SK-N-SH treated with all-trans-retinoic acid at 6 μM for 48 hours (cell line): ENCODE measurements at regions not wholly inside any gene's neighbourhood (a gene's known extent, or its start where the extent isn't known, plus 50 kb on each side); places are given as distances from the start of the nearest gene placed in this dataset.

Experiments used
- ATAC-seq: fragments of 200-7000 bp; cut with Tn5 transposase; 3 replicates; pipeline ENCODE4 v1.9.1; 2020; ENCODE audit warnings: mild to moderate bottlenecking, moderate library complexity
- ARNTL ChIP-seq: fragments of 450-650 bp; formaldehyde crosslinking; IDR thresholded peaks from 2 replicates; pipeline ENCODE4 v1.5.0; 2020; ENCODE audit warnings: low read depth, mild to moderate bottlenecking, moderate library complexity, borderline replicate concordance
- BACH2 ChIP-seq: fragments of 250-450 bp; sonication (Bioruptor Pico); IDR thresholded peaks from 2 replicates; pipeline ENCODE4 v1.9.0; 2021; ENCODE audit warnings: mild to moderate bottlenecking, borderline replicate concordance
- CSDC2 ChIP-seq: fragments of 250-450 bp; sonication (Bioruptor Pico); IDR thresholded peaks from 2 replicates; pipeline ENCODE4 v1.5.0; 2020; ENCODE audit warnings: mild to moderate bottlenecking, moderate library complexity
- CSRNP3 ChIP-seq: fragments of 250-450 bp; sonication (Bioruptor Pico); IDR thresholded peaks from 2 replicates; pipeline ENCODE4 v1.5.1; 2021; ENCODE audit warnings: mild to moderate bottlenecking, moderate library complexity
- ESRRG ChIP-seq: fragments of 250-450 bp; sonication (Bioruptor Pico); IDR thresholded peaks from 2 replicates; pipeline ENCODE4 v1.6.1; 2021; ENCODE audit warnings: mild to moderate bottlenecking
- GLIS3 ChIP-seq: fragments of 250-450 bp; sonication (Bioruptor Pico); IDR thresholded peaks from 2 replicates; pipeline ENCODE4 v1.5.0; 2020; ENCODE audit warnings: mild to moderate bottlenecking, moderate library complexity
- ISL1 ChIP-seq: fragments of 250-450 bp; sonication (Bioruptor Pico); IDR thresholded peaks from 2 replicates; pipeline ENCODE4 v2.1.2; 2022; ENCODE audit warnings: mild to moderate bottlenecking, moderate library complexity
- OSR1 ChIP-seq: fragments of 250-450 bp; sonication (Bioruptor Pico); IDR thresholded peaks from 2 replicates; pipeline ENCODE4 v1.8.0; 2022; ENCODE audit warnings: moderate library complexity, mild to moderate bottlenecking, inconsistent platforms
- PATZ1 ChIP-seq: fragments of 250-450 bp; sonication (Bioruptor Pico); IDR thresholded peaks from 2 replicates; pipeline ENCODE4 v1.8.0; 2020; ENCODE audit warnings: mild to moderate bottlenecking, moderate library complexity, borderline replicate concordance
- POU6F1 ChIP-seq: fragments of 250-450 bp; sonication (Bioruptor Pico); IDR thresholded peaks from 2 replicates; pipeline ENCODE4 v1.8.0; 2021; ENCODE audit warnings: low read depth, mild to moderate bottlenecking, moderate library complexity, borderline replicate concordance
- PPARA ChIP-seq: fragments of 250-450 bp; sonication (Bioruptor Pico); IDR thresholded peaks from 2 replicates; pipeline ENCODE4 v1.5.0; 2020; ENCODE audit warnings: mild to moderate bottlenecking, borderline replicate concordance
- RARB ChIP-seq: fragments of 250-450 bp; sonication (Bioruptor Pico); IDR thresholded peaks from 2 replicates; pipeline ENCODE4 v1.8.0; 2021; ENCODE audit warnings: mild to moderate bottlenecking, moderate library complexity
- SNAI2 ChIP-seq: fragments of 250-450 bp; sonication (Bioruptor Pico); IDR thresholded peaks from 2 replicates; pipeline ENCODE4 v1.5.0; 2020; ENCODE audit warnings: mild to moderate bottlenecking, moderate library complexity
- TCF4 ChIP-seq: fragments of 250-450 bp; sonication (Bioruptor Pico); IDR thresholded peaks from 2 replicates; pipeline ENCODE4 v1.8.0; 2021; ENCODE audit warnings: mild to moderate bottlenecking, moderate library complexity, borderline replicate concordance
- TOX ChIP-seq: fragments of 250-450 bp; sonication (Bioruptor Pico); IDR thresholded peaks from 2 replicates; pipeline ENCODE4 v1.8.0; 2021; ENCODE audit warnings: mild to moderate bottlenecking, moderate library complexity, borderline replicate concordance
- TSHZ2 ChIP-seq: fragments of 250-450 bp; sonication (Bioruptor Pico); IDR thresholded peaks from 2 replicates; pipeline ENCODE4 v1.5.0; 2020; ENCODE audit warnings: mild to moderate bottlenecking, moderate library complexity
- ZC3H10 ChIP-seq: fragments of 250-450 bp; sonication (Bioruptor Pico); IDR thresholded peaks from 2 replicates; pipeline ENCODE4 v1.5.1; 2021; ENCODE audit warnings: mild to moderate bottlenecking, moderate library complexity
- ZFP3 ChIP-seq: fragments of 250-450 bp; sonication (Bioruptor Pico); IDR thresholded peaks from 2 replicates; pipeline ENCODE4 v1.5.0; 2020; ENCODE audit warnings: mild to moderate bottlenecking, moderate library complexity
- ZFP30 ChIP-seq: fragments of 450-650 bp; formaldehyde crosslinking; IDR thresholded peaks from 2 replicates; pipeline ENCODE4 v1.5.0; 2022; ENCODE audit warnings: mild to moderate bottlenecking, moderate library complexity
- ZNF565 ChIP-seq: fragments of 450-650 bp; formaldehyde crosslinking; conservative IDR thresholded peaks from 2 replicates; pipeline ENCODE4 v1.5.0; 2020; ENCODE audit warnings: low read depth, mild to moderate bottlenecking, moderate library complexity
- ZNF8 ChIP-seq: fragments of 450-650 bp; formaldehyde crosslinking; IDR thresholded peaks from 2 replicates; pipeline ENCODE4 v1.5.0; 2020; ENCODE audit warnings: mild to moderate bottlenecking, moderate library complexity
- TF ChIP-seq, protein P1 (sequence below): fragments of 250-450 bp; sonication (Bioruptor Pico); IDR thresholded peaks from 2 replicates; pipeline ENCODE4 v1.5.1; 2020; ENCODE audit warnings: low read depth, mild to moderate bottlenecking, moderate library complexity

DNA sequence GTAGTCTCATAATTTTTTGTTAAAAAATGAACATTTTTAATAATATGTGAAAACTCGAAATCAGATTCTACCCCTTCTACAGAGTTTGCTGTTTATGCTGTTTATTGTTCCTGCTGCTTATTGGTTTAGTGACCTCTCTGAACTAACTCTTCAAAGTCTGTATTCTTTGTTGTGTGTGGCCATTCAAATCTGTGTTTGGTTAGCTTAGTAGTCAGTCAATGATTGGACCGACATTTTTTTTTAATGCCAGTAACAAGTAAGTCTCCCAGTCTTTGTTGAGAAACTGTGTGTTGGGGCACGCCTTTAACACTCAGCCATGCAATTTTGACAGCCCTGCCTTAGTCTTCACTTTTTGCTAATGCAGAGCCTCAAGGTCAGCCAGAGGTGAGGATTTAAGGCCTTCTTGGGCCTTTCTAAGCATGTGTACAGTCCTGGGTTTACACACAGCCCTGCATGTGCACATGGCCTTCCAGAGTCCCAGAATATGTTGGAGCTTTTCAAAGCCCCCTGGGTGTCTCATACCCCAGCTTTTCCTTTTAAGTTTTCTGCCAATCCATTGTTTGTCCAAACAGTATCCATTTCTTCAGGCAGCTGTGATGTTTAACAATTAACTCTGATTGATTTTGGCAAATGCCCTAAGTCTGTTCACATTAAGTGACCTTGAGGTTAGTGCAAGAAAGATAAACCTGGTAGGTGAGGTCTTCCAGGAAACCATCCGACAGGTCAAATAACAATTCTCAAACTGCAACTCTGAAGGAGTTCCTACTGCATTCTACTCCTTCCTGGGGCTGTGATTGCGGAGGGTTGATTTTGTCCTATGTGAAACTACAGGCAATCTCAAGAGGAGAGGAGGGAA lies 389.3 kb downstream of the PMP22 start:
- no peak for ATAC-seq
- no peak for TF ChIP-seq POU6F1 (CRISPR knock-in tag)
- TF ChIP-seq BACH2 (CRISPR knock-in tag) = no peak
- TF ChIP-seq ZFP3 (CRISPR knock-in tag) = no peak
- TF ChIP-seq PPARA (CRISPR knock-in tag) = no peak
- TF ChIP-seq OSR1 (CRISPR knock-in tag) = no peak
- no peak for TF ChIP-seq ZNF565 (CRISPR knock-in tag)
- no peak for TF ChIP-seq ZNF8 (CRISPR knock-in tag)
- TF ChIP-seq TSHZ2 (CRISPR knock-in tag) = no peak
- TF ChIP-seq ZFP30 = no peak
- no peak for TF ChIP-seq ZC3H10 (CRISPR knock-in tag)
- TF ChIP-seq ISL1 (CRISPR knock-in tag) = no peak

GRCh38 chr17:14873996-14874395 lies 391.1 kb downstream of the PMP22 start:
- ATAC-seq = no peak
- no peak for TF ChIP-seq GLIS3
- no peak for TF ChIP-seq ESRRG
- TF ChIP-seq ZC3H10 (CRISPR knock-in tag) = no peak
- TF ChIP-seq ISL1 (CRISPR knock-in tag) = no peak
- no peak for TF ChIP-seq CSDC2 (CRISPR knock-in tag)
- TF ChIP-seq BACH2 (CRISPR knock-in tag) = no peak
- no peak for TF ChIP-seq ZNF8 (CRISPR knock-in tag)
- no peak for TF ChIP-seq RARB (CRISPR knock-in tag)
- TF ChIP-seq, protein P1, sequence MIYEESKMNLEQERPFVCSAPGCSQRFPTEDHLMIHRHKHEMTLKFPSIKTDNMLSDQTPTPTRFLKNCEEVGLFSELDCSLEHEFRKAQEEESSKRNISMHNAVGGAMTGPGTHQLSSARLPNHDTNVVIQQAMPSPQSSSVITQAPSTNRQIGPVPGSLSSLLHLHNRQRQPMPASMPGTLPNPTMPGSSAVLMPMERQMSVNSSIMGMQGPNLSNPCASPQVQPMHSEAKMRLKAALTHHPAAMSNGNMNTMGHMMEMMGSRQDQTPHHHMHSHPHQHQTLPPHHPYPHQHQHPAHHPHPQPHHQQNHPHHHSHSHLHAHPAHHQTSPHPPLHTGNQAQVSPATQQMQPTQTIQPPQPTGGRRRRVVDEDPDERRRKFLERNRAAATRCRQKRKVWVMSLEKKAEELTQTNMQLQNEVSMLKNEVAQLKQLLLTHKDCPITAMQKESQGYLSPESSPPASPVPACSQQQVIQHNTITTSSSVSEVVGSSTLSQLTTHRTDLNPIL (CRISPR knock-in tag) = no peak
- no peak for TF ChIP-seq ZFP3 (CRISPR knock-in tag)
- no peak for TF ChIP-seq CSRNP3 (CRISPR knock-in tag)
- TF ChIP-seq TOX (CRISPR knock-in tag) = no peak
- no peak for TF ChIP-seq TCF4 (CRISPR knock-in tag)

DNA sequence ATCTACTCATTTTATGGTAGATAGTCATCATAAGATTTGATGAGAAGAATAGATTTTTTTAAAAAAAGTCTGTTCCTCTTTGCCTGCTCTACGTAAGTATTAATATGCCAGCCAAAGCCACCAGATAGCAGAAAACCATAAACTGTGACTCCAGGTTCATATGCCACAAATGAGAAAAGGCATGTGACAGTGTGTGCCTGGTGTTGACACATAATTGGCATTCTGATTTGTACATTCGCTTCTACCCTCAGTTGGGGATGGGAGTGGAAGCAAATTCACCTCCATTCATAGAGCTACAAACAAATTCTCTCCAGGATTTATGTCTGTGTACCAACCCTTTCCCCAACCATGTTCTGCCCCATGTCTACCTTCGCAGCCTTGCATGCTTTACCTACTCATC lies 391.6 kb downstream of the PMP22 start:
- no peak for ATAC-seq
- no peak for TF ChIP-seq OSR1 (CRISPR knock-in tag)
- no peak for TF ChIP-seq POU6F1 (CRISPR knock-in tag)
- no peak for TF ChIP-seq ZNF565 (CRISPR knock-in tag)
- TF ChIP-seq RARB (CRISPR knock-in tag) = no peak
- TF ChIP-seq BACH2 (CRISPR knock-in tag) = no peak
- TF ChIP-seq ESRRG = no peak
- TF ChIP-seq GLIS3 = no peak
- no peak for TF ChIP-seq ZFP3 (CRISPR knock-in tag)
- TF ChIP-seq TOX (CRISPR knock-in tag) = no peak
- no peak for TF ChIP-seq SNAI2 (CRISPR knock-in tag)
- TF ChIP-seq PPARA (CRISPR knock-in tag) = no peak
- TF ChIP-seq ZNF8 (CRISPR knock-in tag) = no peak
- TF ChIP-seq ZC3H10 (CRISPR knock-in tag) = no peak
- no peak for TF ChIP-seq ARNTL
- TF ChIP-seq PATZ1 (CRISPR knock-in tag) = no peak
- no peak for TF ChIP-seq CSRNP3 (CRISPR knock-in tag)
- no peak for TF ChIP-seq ZFP30
